ENCODE measurements at regions not wholly inside any gene's neighbourhood (a gene's known extent, or its start where the extent isn't known, plus 50 kb on each side); places are given as distances from the start of the nearest gene placed in this dataset.

DNA sequence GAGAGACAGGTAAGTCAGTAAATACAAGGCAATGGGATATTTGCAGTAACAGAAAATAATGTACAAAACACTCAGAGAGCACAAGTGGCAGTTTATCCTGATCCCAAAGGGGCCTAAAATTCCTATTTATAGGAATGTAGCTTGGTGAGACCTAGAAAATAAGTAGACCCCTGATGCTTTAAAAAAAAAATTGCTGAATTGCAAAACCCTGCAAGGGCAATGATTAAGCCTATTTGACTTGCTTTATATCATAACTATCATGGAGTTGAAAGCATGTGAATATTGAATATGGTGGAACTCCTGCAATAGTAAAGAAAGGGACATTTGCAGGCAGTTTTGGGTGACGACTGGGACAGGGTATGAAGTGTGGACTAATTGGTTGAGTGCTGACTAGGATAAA lies 101.9 kb upstream of the C1orf21 start:
- DNase-seq = no peak

DNA sequence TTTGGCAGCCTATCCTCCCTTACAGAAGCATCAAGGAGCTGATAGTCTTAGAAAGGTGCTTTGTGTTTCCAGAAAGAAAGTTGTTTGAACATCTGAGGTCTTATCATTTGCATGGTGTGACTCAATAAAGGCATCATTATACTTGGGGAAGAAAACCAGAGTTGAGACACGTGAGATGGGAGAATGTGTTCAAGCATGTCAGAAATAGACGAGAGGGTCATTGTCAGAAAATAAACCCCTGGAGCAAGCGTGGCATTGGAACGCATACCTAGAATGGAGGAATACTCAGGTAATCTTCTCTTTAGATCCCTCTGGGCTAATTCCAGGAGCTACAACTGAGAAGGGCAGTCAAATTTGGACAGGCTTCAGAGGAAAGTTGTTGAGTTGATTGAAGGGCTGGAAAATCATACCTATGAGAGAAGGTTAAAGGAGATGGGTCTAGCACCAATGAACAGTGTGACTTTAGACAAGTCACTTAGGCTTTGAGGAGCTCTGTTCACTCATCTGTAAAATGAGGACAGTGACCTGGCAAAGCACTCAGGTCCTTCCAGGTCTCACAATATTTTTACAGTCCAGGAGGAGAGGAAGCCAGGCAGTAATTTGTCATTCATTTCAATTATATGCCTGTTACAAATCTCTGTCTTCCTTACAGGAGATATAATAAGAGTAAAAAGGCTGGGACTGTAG lies 101.3 kb upstream of the C1orf21 start:
- no peak for DNase-seq

DNA sequence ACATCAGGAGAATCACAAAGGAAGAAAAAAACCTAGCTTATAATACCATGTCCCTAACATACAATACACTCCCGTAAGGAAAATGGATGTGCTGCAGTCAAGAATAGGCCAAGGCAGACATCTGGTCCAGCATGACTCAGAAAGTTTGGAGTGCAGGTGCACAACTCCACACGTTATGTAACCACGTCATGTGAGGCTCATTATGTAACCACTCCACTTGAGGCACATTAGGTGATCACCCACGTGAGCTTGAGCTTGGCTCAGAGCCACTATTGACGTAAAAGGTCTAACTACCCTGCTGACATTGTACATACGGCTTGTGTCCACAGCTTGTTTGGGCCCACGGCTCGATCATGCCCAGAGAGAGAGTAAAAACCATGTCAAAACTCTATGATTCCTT lies 99.8 kb upstream of the C1orf21 start:
- DNase-seq = no peak

DNA sequence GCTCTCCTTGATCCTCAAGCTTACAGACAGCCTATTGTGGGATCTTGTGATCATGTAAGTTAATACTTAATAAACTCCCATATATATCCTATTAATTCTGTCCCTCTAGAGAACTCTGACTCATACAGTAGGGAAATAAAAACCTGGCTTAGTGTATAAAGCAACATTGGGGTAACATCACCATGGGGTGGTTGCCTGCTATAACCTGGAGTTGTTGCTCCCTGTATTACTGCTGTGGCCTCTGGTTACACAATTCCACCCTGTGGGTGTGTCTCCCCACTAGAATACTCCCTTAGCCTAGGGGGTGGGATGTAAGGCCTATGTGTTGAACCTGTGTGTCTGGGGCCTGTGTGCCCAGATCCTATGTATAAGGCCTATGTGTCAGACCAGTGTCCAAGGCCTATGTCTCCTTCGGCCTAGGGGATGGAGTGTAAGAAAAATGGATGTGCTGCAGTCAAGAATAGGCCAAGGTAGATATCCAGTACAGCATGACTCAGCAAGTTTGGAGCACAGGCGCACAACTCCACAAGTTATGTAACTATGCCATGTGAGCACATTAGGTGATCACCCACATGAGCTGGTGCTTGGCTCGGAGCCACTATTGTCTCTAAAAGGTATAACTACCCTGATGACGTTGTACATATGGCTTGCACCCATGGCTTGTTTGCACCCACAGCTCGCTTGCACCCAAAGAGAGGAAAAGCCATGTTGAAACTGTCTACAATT lies 96.8 kb upstream of the C1orf21 start:
- no peak for DNase-seq

DNA sequence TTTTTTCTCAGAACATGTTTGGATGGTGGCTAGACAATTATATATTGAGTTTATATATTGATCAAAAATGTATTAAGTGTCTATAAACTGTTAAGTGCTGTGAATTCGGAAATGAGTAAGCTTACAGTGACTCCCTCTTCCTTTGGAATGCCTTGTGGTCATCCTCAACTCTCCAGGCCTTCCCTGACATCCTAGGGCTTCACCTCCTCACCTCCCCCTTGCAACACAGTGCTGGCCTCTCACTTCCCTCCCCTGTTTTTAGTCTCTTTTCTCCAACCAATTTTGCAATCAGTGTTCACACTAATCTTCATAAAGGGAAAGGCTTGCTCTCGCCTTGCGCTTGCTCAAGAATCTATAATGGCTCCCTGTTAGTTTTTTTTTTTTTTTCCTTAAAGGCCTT lies 95.1 kb upstream of the C1orf21 start:
- DNase-seq = no peak

DNA sequence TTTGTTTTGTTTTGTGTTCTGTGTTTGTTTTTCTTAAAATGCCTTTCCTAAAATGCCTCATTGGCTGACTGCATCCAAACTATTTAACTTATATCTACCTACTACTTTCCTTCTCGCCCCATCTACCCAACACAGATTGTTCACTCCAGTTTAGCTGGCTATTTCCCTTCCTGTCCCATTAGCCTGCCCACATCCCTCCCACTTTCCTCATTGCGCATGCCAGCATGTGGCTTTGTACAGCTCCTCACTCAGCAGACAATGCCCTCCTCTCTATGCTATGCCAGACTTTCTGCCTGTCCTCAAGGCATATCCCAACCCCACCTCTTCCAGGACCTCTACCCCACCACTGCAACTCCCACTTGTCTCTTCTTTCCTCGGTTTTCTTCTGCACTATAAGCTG lies 94.7 kb upstream of the C1orf21 start:
- DNase-seq = no peak

DNA sequence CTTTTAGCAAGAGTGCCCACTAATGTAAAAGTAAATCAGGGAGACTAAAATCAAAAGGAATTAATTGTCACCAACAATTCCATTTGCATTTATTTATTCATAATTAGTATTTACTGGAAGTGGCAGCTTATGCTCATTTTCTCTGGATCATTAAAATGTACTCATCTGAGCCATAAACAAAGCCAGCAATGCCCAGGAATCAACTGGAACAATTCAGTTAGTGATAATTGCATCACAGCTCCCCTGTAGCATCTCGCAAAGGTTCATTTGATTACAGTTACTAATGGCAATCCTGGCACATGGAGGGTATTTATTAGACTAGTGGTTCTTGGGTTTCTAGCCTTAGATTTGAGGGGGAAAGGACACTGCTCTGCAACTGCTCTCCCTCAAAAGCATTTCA lies 92.7 kb upstream of the C1orf21 start:
- DNase-seq = no peak

DNA sequence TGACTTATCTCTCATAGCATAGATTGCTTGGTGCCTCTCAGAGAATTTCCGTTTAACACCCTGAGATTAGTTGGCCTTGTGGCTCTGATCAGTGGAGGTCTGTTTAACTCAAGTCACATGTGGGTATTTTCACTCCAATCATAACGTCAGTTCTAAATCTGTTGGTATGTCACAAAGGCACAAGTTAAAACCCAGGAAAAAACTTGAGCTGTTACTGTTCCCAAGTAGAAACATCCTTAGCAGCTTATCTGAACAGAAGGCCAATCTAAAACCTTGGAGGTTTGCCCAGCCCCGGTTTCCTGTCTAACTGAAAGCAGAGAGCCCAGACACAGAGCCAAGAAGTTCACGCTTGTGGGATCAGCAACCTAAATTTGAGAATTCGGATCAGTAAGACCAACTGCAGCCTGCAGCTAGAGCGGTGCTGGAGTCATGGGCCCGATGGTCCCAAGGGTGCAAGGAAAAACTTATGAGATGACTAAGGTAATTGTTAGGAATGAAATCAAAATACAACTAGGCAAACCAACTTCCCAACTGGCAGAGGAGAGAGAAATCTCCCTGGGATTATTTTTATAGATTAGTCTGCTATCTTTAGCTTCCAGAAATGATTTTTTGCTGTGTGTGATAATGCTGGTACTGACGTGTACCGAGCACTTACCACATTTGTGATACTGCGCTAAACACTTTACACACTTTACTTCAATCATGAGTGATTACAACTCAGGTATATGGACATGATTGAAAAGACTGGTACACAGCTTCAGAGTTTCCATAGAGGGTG lies 90.2 kb upstream of the C1orf21 start:
- no peak for DNase-seq

DNA sequence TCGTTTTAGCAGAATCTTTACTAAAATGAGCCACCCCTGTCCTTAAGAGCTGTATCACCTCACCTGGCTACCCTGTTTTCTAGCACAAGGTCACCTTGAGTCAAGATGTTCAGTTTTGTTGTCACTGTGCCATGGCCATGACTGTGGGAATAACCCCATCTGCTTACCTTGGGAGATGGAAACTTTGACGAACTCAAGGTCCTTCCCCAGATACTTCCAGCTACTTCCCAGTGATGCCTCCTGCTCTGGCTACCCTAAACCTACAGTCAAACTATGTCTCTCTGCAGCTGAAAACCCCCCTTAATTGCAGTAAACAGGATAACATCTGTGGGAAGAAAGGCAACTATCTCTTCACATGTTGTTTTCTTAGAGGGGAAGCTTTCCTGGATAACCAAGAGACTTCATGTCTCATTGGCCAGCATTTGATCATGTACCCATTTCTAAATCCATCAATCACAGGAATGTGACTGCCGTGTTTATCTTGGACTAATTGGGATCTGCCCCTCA lies 89.5 kb upstream of the C1orf21 start:
- no peak for DNase-seq

DNA sequence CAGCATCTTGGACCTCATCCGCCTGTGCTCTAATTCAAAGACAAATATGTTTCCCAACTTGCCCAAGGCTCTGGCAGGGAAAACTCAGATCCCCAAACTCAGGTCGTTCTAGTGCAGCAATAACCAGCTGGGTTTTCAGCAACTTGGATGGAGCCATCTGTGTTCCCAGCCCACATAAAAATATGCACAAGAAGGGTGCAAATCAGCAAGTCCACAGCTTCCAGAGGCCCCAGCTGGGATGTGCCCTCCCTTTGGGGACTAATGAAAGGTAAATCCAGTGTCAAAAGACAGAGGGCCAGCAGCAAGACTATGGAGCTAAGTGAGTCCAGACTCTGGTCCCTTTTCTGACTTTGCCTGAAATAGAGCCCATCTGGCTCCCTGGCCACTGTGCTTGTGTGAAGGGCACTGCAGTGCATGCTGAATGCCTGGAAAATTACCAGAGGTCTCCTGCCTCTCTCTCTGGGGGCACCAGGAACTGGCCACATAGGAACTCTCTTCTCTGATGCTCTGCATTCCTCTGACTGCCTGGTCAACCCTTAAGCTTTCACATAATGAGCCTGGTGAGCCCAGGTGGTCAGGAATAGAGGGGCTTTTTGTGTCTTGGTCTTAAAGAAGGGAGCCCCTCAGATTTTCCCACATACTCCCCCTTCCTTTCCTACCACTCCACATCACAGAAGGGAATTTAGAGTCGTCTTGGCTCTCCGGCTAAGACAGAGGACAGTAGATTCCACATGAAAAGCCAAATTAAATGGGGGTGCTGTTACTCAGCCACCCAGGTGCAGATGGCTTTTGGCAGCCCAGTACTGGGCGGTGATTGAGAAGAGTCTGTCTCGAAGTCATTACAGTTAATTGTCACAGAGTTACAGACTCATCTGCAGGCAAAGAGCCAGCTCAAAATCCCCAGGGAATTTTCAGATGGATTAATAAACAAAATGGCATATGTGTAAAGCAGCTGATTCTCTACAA lies 88.1 kb upstream of the C1orf21 start:
- DNase-seq = peak; percentile 48

DNA sequence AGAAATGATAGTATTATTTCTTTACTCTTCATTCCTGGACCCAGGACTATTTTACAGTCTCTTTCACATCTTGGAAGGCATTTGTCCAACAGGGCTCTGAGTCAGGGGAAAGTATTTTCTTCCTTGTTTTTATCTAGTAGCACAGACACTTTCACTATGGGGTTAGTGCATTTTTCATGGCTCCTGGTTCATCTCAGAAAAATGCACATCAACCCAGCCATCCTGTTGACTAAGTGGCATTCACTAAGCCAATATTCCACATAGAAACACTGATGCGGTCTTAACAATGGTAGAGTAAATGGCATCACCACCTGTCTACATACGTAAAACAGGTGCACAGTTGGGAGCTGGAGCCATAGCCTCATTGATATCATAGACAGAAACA lies 87.4 kb upstream of the C1orf21 start:
- peak; percentile 88 for DNase-seq

DNA sequence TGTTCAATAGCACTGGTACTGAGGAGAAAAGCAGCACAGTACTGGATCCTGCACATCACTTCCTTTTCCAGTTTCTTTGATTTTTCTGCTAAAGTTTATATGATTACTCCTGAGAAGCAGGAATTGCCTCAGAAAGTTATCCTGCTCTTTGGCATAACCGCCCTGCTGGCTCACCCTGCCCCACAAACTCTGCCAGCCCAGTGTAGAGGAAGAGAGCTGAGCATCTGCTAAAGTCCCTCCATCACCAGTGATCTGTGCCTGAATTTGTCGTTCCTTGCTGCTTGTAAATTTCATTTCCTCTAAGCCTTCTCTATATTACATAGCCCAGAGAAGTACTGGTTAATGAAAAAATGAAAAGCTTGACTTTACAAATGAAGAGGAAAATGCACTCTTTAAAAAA lies 87.0 kb upstream of the C1orf21 start:
- DNase-seq = no peak

DNA sequence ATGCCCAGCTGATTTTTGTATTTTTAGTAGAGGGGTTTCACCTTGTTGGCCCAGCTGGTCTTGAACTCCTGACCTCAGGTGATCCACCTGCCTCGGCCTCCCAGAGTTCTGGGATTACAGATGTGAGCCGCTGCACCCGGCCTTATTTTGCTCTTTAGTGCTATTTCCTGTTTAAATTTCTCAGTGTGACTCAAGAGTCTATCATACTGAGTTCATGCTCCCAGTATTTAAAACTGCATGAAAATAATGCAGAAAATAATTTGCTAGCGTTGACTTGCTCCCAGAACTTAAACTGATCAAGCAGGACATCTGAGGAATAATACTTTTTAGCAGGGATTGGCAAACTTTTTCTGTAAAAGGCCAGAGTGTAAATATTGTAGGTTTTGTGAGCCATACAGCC lies 86.4 kb upstream of the C1orf21 start:
- no peak for DNase-seq

DNA sequence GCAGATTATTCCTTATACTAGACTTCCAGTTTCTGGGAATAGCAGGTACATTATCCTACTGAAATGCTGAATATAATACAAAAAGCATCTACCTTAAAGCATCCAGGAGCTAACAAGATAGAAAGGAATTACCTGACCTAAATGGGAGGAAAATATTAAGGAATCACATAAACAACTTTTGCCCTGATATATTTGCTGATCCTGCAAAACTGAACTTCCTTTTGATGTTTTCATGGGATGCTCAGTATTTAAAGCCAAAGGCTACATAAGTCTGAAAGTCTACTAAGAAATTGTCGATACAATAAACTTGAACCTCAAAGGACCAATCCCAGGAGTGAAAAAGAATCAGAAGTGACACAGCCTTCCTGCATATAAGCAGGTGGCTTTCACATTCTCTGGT lies 85.6 kb upstream of the C1orf21 start:
- no peak for DNase-seq

DNA sequence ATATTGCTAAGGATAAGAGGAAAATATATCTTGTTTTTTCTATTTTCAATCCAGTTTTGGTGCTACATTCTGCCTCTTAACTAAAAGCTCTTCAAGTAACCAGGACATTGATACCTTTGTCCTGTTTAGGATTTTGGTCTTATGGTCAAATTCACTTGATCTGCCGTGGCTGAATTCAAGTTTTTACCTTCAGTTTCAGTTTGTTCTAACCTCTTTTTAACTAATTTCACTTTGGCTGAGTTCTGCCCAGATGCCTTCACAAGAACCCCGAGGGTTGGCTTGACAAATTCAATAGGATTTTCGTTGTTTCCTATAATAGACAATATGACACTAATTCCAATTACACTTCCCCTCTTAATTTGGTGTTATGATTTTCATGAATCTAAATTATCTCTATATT lies 84.5 kb upstream of the C1orf21 start:
- no peak for DNase-seq

DNA sequence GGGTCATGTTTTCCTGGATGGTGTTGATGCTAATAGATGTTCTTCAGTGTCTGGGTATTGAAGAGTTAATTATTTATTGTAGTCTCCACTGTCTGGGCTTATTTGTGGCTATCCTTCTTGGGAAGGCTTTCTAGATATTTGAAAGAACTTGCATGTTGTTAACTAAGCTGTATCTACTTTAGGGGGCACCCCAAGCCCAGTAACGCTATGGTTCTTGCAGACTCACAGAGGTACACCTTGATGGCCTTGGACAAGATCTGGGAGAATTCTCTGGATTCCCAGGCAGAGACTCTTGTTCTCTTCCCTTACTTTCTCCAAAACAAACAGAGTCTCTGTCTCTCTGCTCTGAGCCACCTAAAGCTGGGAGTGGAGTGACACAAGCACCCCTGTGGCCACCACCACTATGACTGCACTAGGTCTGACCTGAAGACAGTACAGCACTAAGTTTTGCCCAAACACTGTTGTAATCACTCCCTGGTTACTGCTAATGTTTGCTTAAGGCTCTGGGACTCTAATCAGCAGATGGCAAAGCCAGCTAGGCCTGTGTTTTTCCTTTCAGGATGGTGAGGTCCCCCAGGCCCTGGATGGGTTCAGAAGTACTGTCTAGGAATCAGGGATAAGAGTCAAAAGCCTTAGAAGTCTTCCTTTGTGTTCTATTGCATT lies 76.5 kb upstream of the C1orf21 start:
- DNase-seq = peak; percentile 6

DNA sequence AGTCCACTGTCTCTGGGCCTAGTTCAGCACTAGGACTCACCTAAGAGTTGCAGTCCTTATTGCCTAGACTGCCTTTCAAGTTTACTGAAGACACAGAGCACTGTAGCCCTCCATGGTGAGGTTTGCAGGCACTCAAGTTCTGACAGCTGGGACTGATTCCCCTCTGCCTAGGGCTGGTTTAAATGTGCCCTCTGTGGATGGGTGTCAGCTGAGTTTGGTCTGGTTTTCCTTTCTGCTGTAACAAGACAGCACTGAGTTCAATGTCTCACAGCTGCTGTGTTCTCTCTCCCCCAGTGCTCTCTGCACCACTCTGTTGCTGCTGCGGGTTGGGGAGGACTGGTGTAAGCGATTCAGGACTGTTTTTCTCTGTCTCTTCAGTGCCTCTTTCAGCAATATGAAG lies 75.2 kb upstream of the C1orf21 start:
- no peak for DNase-seq

DNA sequence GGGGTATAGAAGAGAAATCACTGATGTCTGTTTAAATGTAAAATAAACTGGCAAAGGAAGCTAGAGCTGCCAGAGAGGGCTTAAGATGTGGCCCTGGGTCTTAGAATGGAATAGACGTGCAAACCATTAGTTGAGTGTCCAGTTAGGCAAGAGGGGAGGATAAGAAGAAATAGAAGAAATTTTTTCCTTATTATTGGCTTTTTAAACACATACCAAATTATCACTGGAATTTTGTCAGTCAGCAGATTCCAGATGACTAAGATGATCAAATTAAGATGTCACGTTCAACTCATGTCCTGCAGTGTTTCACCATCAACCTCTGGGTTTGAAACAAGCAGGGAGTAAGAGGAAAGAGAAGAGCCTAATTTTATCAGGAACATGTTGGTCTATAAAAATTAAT lies 71.6 kb upstream of the C1orf21 start:
- DNase-seq = no peak

DNA sequence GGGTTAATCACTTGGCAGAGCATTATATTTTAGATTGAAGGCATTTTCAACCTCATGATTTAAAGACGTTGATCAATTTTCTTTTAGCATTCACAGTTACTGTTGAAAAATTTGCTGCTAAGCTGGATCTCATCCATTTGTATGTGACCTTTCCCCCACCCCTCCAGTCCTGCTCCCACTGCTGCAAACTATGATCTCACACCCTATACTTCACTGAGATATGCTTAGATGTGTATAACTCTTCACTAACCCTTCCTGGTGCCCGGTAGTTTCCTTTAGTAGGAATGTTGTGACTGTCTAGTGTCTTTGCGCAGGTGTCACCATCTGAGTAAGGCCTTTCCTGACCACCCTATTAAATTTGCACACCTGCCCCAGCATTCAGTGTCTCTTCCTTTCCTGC lies 67.0 kb upstream of the C1orf21 start:
- peak; percentile 10 for DNase-seq

DNA sequence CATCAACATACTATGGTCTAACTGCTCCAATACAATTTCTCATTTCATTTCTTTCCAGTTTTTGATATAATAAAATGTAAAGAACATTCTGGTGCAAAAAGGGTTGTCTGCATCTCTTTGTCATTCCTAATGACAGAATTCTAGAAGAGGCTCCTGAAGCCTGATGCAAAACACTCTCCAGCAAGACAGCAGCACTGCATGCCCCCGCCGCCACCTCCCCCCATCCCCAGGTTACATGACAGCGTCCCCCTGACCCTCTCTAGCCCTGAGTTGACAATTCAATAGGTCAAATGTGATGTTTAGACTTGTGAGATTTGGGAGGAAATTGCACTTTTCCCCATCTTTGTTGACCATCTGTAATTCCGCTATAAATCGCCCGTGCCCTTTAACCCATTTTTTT lies 64.6 kb upstream of the C1orf21 start:
- DNase-seq = no peak

DNA sequence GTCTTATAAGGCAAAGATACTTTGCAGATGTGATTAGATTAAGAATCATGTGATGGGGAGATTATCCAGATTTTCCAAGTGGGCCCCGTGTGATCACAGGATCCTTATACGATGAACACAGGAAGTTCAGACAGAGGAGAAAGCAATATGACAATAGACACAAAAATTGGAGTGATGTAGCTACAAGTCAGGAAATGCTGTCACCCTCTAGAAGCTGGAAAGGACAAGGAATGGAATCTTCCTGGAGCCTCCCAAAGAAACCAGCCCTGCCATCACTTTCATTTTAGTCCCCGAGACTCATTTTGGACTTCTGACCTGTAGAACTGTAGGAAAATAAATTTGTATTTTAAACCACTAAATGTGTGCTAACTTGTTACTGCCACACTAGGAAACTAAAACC lies 61.9 kb upstream of the C1orf21 start:
- DNase-seq = no peak

DNA sequence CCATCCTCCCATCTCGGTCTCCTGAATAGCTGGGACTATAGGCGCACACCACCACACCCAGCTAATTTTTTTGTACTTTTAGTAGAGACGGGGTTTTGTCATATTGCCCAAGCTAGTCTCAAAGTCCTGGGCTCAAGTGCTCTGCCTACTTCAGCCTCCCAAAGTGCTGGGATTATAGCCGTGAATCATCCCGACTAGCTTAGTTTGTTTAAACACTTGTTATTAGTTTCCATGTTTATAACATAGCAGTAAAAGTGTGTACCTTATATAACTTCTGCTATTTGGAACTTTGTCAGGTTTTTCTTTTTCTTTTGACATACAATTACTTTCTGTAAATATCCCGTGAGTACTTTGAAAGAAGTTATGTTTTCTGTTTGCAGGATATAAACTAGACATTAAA lies 60.6 kb upstream of the C1orf21 start:
- no peak for DNase-seq

Measured in NCI-H146 (cell line).